A204.1 (cell line): ENCODE measurements at regions not wholly inside any gene's neighbourhood (a gene's known extent, or its start where the extent isn't known, plus 50 kb on each side); places are given as distances from the start of the nearest gene placed in this dataset.
"Not testable (repeated sequence)": the region's sequence is repeated elsewhere in the genome, so short reads cannot be mapped to it uniquely, and the experiment has no call there.

Experiments
- FAIRE-seq: peaks from 2 replicates; lab custom pipeline; 2012; peaks lifted over from hg19 to GRCh38; lab: Jason Lieb, UNC

GRCh38 chr1:172755099-172755498 is 96.2 kb downstream of the FASLG start:
- FAIRE-seq: no peak

- FAIRE-seq: no peak
Measured at GRCh38 chr1:172756024-172756423, 97.1 kb downstream of the FASLG start.

- FAIRE-seq: no peak
Measured at GRCh38 chr1:172758259-172758658, 99.4 kb downstream of the FASLG start.

GRCh38 chr1:172760121-172760520 is 101.2 kb downstream of the FASLG start:
- no peak for FAIRE-seq

- no peak for FAIRE-seq
Measured at GRCh38 chr1:172761581-172762486, 102.9 kb downstream of the FASLG start.

GRCh38 chr1:172763057-172763456 is 104.2 kb downstream of the FASLG start:
- no peak for FAIRE-seq

- FAIRE-seq: no peak
Measured at GRCh38 chr1:172764378-172764777, 105.5 kb downstream of the FASLG start.

GRCh38 chr1:172766462-172766861 is 107.6 kb downstream of the FASLG start:
- no peak for FAIRE-seq

- no peak for FAIRE-seq
Measured at GRCh38 chr1:172770071-172770470, 111.2 kb downstream of the FASLG start.

- no peak for FAIRE-seq
Measured at GRCh38 chr1:172774561-172774960, 115.7 kb downstream of the FASLG start.

- FAIRE-seq: no peak
Measured at GRCh38 chr1:172775606-172776005, 116.7 kb downstream of the FASLG start.

GRCh38 chr1:172776071-172776470 is 117.2 kb downstream of the FASLG start:
- no peak for FAIRE-seq

- FAIRE-seq: no peak
Measured at GRCh38 chr1:172777767-172778166, 118.9 kb downstream of the FASLG start.

- no peak for FAIRE-seq
Measured at GRCh38 chr1:172778456-172779455, 119.9 kb downstream of the FASLG start.

- no peak for FAIRE-seq
Measured at GRCh38 chr1:172779491-172779890, 120.6 kb downstream of the FASLG start.

GRCh38 chr1:172781513-172782140 is 122.7 kb downstream of the FASLG start:
- FAIRE-seq: no peak

- FAIRE-seq: no peak
Measured at GRCh38 chr1:172789840-172790239, 130.9 kb downstream of the FASLG start.

- FAIRE-seq: no peak
Measured at GRCh38 chr1:172790245-172790644, 131.3 kb downstream of the FASLG start.

GRCh38 chr1:172793823-172794222 is 134.9 kb downstream of the FASLG start:
- FAIRE-seq: no peak

GRCh38 chr1:172795741-172796140 is 136.8 kb downstream of the FASLG start:
- no peak for FAIRE-seq

- FAIRE-seq: not testable (repeated sequence)
Measured at GRCh38 chr1:172799804-172800203, 140.9 kb downstream of the FASLG start.

GRCh38 chr1:172801771-172802322 is 142.9 kb downstream of the FASLG start:
- FAIRE-seq: no peak
